HL-60 (cell line): ENCODE measurements at regions not wholly inside any gene's neighbourhood (a gene's known extent, or its start where the extent isn't known, plus 50 kb on each side); places are given as distances from the start of the nearest gene placed in this dataset.

Experiments used
- DNase-seq, 2 experiments: peaks; one replicate each; pipeline ENCODE4 v3.0.0-alpha.2; 2010 to 2020; ENCODE audit warnings: low read depth in 1 of 2, low spot score in 1 of 2
- H3K27ac ChIP-seq: fragments of 250-450 bp; sonication (Bioruptor Pico); replicated peaks from 2 replicates; pipeline ENCODE4 v1.5.1; 2020; ENCODE audit warnings: mild to moderate bottlenecking, moderate library complexity
- H3K27me3 ChIP-seq: fragments of 250-450 bp; sonication (Bioruptor Pico); 2 replicates; pipeline ENCODE4 v1.5.1; 2021; ENCODE audit warnings: mild to moderate bottlenecking, moderate library complexity; ENCODE audit not compliant: insufficient read depth, poor library complexity, severe bottlenecking
- H3K4me3 ChIP-seq: replicated peaks from 2 replicates; pipeline ENCODE4 v1.5.1; 2011; ENCODE audit warnings: mild to moderate bottlenecking, control low read depth, low read length; ENCODE audit not compliant: insufficient read depth
- GABPA ChIP-seq: IDR thresholded peaks from 2 replicates; pipeline ENCODE4 v1.6.1; 2012; ENCODE audit warnings: low read depth
- POLR2AphosphoS5 ChIP-seq: IDR thresholded peaks from 2 replicates; pipeline ENCODE4 v1.6.1; 2012; ENCODE audit warnings: low read depth
- SPI1 ChIP-seq: IDR thresholded peaks from 2 replicates; pipeline ENCODE4 v1.6.1; 2012; ENCODE audit warnings: low read depth, mild to moderate bottlenecking, borderline replicate concordance
- TF ChIP-seq, protein P1 (sequence below): IDR thresholded peaks from one replicate; pipeline ENCODE4 v1.5.1; 2011; ENCODE audit warnings: low read length, control low read depth, inconsistent platforms; ENCODE audit not compliant: insufficient read depth
- TF ChIP-seq, protein P2 (sequence below): IDR thresholded peaks from 2 replicates; pipeline ENCODE4 v1.6.1; 2012; ENCODE audit warnings: low read depth; ENCODE audit not compliant: insufficient replicate concordance

DNA sequence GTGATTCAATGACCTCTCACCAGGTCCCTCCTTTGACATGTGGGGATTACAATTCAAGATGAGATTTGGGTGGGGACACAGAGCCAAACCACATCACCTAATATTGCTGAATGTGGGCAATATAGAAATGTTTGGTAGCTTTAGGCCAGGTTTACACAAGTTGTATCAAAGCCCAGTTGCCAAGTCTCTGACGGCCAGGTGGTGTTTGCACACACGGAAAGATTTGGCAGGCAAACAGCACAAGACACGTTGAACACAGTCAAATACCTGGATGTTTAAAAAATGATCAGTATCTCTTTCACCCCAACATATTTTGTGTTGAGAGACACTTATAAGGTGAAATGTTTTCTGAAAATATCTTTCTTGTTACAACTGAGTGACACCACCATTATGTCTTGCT, 294.4 kb upstream of the MKI67 start:
- Histone ChIP-seq H3K4me3 (no peak overlapping the region), H3K27me3 (no peaks in the 10 kb centered on the region), H3K27ac (no peak overlapping the region)
- DNase-seq, result no peak
- TF ChIP-seq, protein P1, sequence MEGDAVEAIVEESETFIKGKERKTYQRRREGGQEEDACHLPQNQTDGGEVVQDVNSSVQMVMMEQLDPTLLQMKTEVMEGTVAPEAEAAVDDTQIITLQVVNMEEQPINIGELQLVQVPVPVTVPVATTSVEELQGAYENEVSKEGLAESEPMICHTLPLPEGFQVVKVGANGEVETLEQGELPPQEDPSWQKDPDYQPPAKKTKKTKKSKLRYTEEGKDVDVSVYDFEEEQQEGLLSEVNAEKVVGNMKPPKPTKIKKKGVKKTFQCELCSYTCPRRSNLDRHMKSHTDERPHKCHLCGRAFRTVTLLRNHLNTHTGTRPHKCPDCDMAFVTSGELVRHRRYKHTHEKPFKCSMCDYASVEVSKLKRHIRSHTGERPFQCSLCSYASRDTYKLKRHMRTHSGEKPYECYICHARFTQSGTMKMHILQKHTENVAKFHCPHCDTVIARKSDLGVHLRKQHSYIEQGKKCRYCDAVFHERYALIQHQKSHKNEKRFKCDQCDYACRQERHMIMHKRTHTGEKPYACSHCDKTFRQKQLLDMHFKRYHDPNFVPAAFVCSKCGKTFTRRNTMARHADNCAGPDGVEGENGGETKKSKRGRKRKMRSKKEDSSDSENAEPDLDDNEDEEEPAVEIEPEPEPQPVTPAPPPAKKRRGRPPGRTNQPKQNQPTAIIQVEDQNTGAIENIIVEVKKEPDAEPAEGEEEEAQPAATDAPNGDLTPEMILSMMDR, result no peak
- no peak for TF ChIP-seq GABPA
- TF ChIP-seq, protein P2, sequence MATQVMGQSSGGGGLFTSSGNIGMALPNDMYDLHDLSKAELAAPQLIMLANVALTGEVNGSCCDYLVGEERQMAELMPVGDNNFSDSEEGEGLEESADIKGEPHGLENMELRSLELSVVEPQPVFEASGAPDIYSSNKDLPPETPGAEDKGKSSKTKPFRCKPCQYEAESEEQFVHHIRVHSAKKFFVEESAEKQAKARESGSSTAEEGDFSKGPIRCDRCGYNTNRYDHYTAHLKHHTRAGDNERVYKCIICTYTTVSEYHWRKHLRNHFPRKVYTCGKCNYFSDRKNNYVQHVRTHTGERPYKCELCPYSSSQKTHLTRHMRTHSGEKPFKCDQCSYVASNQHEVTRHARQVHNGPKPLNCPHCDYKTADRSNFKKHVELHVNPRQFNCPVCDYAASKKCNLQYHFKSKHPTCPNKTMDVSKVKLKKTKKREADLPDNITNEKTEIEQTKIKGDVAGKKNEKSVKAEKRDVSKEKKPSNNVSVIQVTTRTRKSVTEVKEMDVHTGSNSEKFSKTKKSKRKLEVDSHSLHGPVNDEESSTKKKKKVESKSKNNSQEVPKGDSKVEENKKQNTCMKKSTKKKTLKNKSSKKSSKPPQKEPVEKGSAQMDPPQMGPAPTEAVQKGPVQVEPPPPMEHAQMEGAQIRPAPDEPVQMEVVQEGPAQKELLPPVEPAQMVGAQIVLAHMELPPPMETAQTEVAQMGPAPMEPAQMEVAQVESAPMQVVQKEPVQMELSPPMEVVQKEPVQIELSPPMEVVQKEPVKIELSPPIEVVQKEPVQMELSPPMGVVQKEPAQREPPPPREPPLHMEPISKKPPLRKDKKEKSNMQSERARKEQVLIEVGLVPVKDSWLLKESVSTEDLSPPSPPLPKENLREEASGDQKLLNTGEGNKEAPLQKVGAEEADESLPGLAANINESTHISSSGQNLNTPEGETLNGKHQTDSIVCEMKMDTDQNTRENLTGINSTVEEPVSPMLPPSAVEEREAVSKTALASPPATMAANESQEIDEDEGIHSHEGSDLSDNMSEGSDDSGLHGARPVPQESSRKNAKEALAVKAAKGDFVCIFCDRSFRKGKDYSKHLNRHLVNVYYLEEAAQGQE, result no peak
- TF ChIP-seq POLR2AphosphoS5, result no peak
- no peak for TF ChIP-seq SPI1

DNA sequence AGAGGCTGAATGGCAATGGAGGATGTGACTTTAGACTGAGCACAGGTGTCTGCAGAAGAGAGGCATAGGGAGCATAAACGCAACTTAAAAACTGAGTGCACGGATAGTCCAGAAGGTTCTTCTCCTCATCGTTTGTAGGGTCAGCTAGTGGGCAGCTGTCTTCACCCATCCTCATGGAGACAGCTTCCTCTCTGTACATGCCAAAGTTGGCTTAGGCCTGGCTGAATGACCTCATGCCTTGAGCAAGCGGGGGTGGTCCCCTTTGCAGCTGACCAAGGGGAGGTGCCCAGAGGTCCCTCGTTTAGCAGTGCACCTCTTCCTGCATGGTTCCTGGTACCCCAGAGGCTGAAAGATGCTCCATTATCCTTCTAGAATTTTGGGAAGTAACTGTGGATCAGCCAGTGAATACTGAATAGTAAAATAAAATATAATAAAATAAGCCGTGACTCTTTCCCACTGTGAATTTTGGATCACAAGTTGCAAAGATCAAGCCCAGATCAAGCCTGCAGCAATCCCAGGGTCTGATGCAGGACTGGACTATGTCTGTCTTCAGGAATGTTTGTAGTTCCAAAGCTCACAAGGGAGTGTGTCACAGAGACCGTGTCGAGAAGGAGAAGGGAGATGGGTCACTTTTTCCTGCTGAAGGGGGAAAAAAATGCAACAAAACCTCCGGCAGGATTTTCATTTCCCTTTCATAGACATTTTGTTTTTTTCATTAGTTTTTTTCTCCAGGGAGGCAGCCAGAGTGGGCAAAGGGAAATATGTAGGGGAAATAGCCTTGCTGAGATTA, 295.3 kb upstream of the MKI67 start:
- no peak for DNase-seq
- TF ChIP-seq GABPA (no peak), POLR2AphosphoS5 (no peak), SPI1 (no peak)
- TF ChIP-seq, protein P1, result no peak
- TF ChIP-seq, protein P2, result no peak
- H3K27me3 ChIP-seq, result no peaks in the 10 kb centered on the region
- no peak overlapping the region for H3K4me3 ChIP-seq
- no peak overlapping the region for H3K27ac ChIP-seq

DNA sequence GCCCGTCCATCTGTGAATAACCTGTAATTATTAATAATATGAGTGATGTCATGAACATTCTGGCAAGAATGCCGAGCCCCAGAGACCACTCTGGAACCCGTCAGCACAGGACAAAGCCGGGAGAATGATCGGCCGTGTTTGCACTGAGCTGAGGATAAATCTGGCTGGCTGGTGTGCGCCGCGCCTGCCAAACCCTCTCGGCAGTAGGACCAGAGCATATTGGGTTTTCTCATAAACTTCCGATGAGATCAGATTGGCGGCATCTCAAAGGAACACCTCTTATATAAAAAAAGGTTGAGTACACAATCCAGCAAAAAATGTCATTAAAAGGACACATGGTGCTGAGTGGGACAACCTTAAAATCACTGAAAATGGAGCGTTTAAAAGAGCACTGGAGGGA, 296.0 kb upstream of the MKI67 start:
- H3K4me3 ChIP-seq, result no peak overlapping the region
- TF ChIP-seq, protein P2, result no peak
- TF ChIP-seq POLR2AphosphoS5 (no peak), GABPA (no peak), SPI1 (no peak)
- TF ChIP-seq, protein P1, result no peak
- H3K27me3 ChIP-seq, result no peaks in the 10 kb centered on the region
- no peak overlapping the region for H3K27ac ChIP-seq
- no peak for DNase-seq
